Mesenchymal stem cell (in vitro differentiated cells and primary cell): ENCODE measurements at regions not wholly inside any gene's neighbourhood (a gene's known extent, or its start where the extent isn't known, plus 50 kb on each side); places are given as distances from the start of the nearest gene placed in this dataset.

Source experiments
- DNase-seq: peaks from one replicate; pipeline ENCODE4 v3.0.0-alpha.2; 2013
- H2AFZ ChIP-seq: one replicate; pipeline ENCODE4 v1.6.1; 2013; ENCODE audit warnings: low read depth, mild to moderate bottlenecking, control low read depth, inconsistent platforms, low read length, moderate library complexity
- H2AK5ac ChIP-seq: 2 replicates; pipeline ENCODE4 v1.6.1; 2013; ENCODE audit warnings: low read length, moderate library complexity, mild to moderate bottlenecking, inconsistent platforms; ENCODE audit not compliant: severe bottlenecking
- H2BK120ac ChIP-seq: one replicate; pipeline ENCODE4 v1.6.1; 2013; ENCODE audit warnings: low read depth, mild to moderate bottlenecking, inconsistent platforms, low read length, moderate library complexity
- H2BK12ac ChIP-seq, 2 experiments: one replicate each; pipeline ENCODE4 v1.6.1; 2013; ENCODE audit warnings: inconsistent platforms in 2 of 2, low read length in 2 of 2, mild to moderate bottlenecking in 2 of 2, moderate library complexity in 2 of 2, control low read depth in 1 of 2
- H2BK15ac ChIP-seq: one replicate; pipeline ENCODE4 v1.6.1; 2013; ENCODE audit warnings: mild to moderate bottlenecking, low read depth, inconsistent platforms; ENCODE audit not compliant: poor library complexity, severe bottlenecking
- H2BK5ac ChIP-seq: 2 replicates; pipeline ENCODE4 v1.6.1; 2013; ENCODE audit warnings: low read depth, mild to moderate bottlenecking, low read length, control low read depth, inconsistent platforms; ENCODE audit not compliant: poor library complexity, severe bottlenecking
- H3K14ac ChIP-seq, 2 experiments: one replicate each; pipeline ENCODE4 v1.6.1; 2013; ENCODE audit warnings: inconsistent platforms in 2 of 2, low read length in 2 of 2, control low read depth in 1 of 2, mild to moderate bottlenecking in 1 of 2, moderate library complexity in 1 of 2
- H3K18ac ChIP-seq, 2 experiments: one replicate each; pipeline ENCODE4 v1.6.1; 2013; ENCODE audit warnings: inconsistent platforms in 2 of 2, low read length in 2 of 2, control low read depth in 1 of 2, low read depth in 1 of 2, mild to moderate bottlenecking in 1 of 2
- H3K23ac ChIP-seq, 2 experiments: one replicate each; pipeline ENCODE4 v1.6.1; 2013; ENCODE audit warnings: inconsistent platforms in 2 of 2, low read length in 2 of 2, mild to moderate bottlenecking in 2 of 2, moderate library complexity in 2 of 2, control low read depth in 1 of 2
- H3K27ac ChIP-seq: 2 replicates; pipeline ENCODE4 v1.5.1; 2013; ENCODE audit warnings: mild to moderate bottlenecking, moderate library complexity, low read length, control low read depth, inconsistent platforms; ENCODE audit not compliant: poor library complexity, severe bottlenecking
- H3K27me3 ChIP-seq, 2 experiments: 2 replicates each; pipeline versions ENCODE4 v1.6.1 to v1.7.0; 2013; ENCODE audit warnings: low read length in 2 of 2, mild to moderate bottlenecking in 2 of 2, moderate library complexity in 2 of 2, control low read depth in 1 of 2, inconsistent platforms in 1 of 2; ENCODE audit not compliant: control insufficient read depth in 1 of 2, insufficient read depth in 1 of 2
- H3K36me3 ChIP-seq, 2 experiments: 2 replicates each; pipeline versions ENCODE4 v1.6.1 to v1.7.0; 2013; ENCODE audit warnings: low read length in 2 of 2, control low read depth in 1 of 2, inconsistent platforms in 1 of 2, low read depth in 1 of 2, mild to moderate bottlenecking in 1 of 2; ENCODE audit not compliant: insufficient read depth in 2 of 2, control insufficient read depth in 1 of 2
- H3K4ac ChIP-seq, 2 experiments: one replicate each; pipeline ENCODE4 v1.6.1; 2013; ENCODE audit warnings: inconsistent platforms in 2 of 2, low read length in 2 of 2, mild to moderate bottlenecking in 2 of 2, moderate library complexity in 2 of 2, control low read depth in 1 of 2, low read depth in 1 of 2
- H3K4me1 ChIP-seq: 2 replicates; pipeline ENCODE4 v1.6.1; 2013; ENCODE audit warnings: low read depth, low read length, control low read depth; ENCODE audit not compliant: control insufficient read depth, insufficient read depth
- H3K4me2 ChIP-seq: 2 replicates; pipeline ENCODE4 v1.6.1; 2013; ENCODE audit warnings: low read length, mild to moderate bottlenecking, inconsistent platforms; ENCODE audit not compliant: poor library complexity, severe bottlenecking
- H3K4me3 ChIP-seq, 2 experiments: 2 replicates each; pipeline versions ENCODE4 v1.5.1 to v1.7.0; 2013; ENCODE audit warnings: low read length in 2 of 2, mild to moderate bottlenecking in 2 of 2, control low read depth in 1 of 2, low read depth in 1 of 2; ENCODE audit not compliant: insufficient read depth in 1 of 2
- H3K79me1 ChIP-seq: replicated peaks from 2 replicates; pipeline ENCODE4 v1.6.1; 2013; ENCODE audit warnings: mild to moderate bottlenecking, control low read depth, low read length, inconsistent platforms; ENCODE audit not compliant: poor library complexity, severe bottlenecking
- H3K9ac ChIP-seq: 2 replicates; pipeline ENCODE4 v1.7.0; 2013; ENCODE audit warnings: mild to moderate bottlenecking, low read length, moderate library complexity
- H3K9me3 ChIP-seq: 2 replicates; pipeline ENCODE4 v1.7.0; 2013; ENCODE audit warnings: mild to moderate bottlenecking, low read length; ENCODE audit not compliant: control insufficient read depth
- H4K8ac ChIP-seq: one replicate; pipeline ENCODE4 v1.6.1; 2013; ENCODE audit warnings: inconsistent platforms, mild to moderate bottlenecking, low read length, moderate library complexity
- H4K91ac ChIP-seq: one replicate; pipeline ENCODE4 v1.6.1; 2013; ENCODE audit warnings: mild to moderate bottlenecking, low read length, inconsistent platforms
- WGBS: methylation state at CpG from one replicate; pipeline ENCODE4 v1.1.7; 2013; ENCODE audit warnings: mixed read lengths; 5-methylcytosine and 5-hydroxymethylcytosine counted together

- Histone ChIP-seq H3K4me3 (no peak overlapping the region), H3K4me2 (no peak overlapping the region), H2BK5ac (no peak overlapping the region), H2AFZ (no peak overlapping the region), H3K27ac (no peak overlapping the region), H3K18ac (no peak overlapping the region), H3K4ac (no peak overlapping the region), H3K36me3 (no peaks in the 10 kb centered on the region), H2BK12ac (no peak overlapping the region), H2BK120ac (no peak overlapping the region), H4K91ac (no peak overlapping the region), H4K8ac (no peak overlapping the region), H2BK15ac (no peak overlapping the region), H3K9me3 (peaks cover 17% of the 10 kb centered on the region), H3K4me1 (no peaks in the 10 kb centered on the region), H3K27me3 (peaks cover 10 to 13% of the 10 kb centered on the region in 2 experiments), H2AK5ac (no peak overlapping the region), H3K79me1 (no peaks in the 10 kb centered on the region), H3K23ac (peak overlapping the region in 1 of 2 experiments; percentile 67), H3K9ac (no peak overlapping the region), H3K14ac (no peak overlapping the region)
- DNase-seq, result no peak
- 90% methylated on average over 3 of the region's 3 CpGs for WGBS
Observed at GRCh38 chr11:70508231-70508480, 109.8 kb downstream of the CTTN start.

GRCh38 chr11:70509476-70509875 lies 111.1 kb downstream of the CTTN start:
- Histone ChIP-seq H3K23ac (no peak overlapping the region), H4K91ac (no peak overlapping the region), H2AFZ (no peak overlapping the region), H2BK12ac (no peak overlapping the region), H3K9me3 (peaks cover 23% of the 10 kb centered on the region), H3K14ac (no peak overlapping the region), H3K36me3 (no peaks in the 10 kb centered on the region), H2BK15ac (no peak overlapping the region), H3K27ac (no peak overlapping the region), H3K18ac (no peak overlapping the region), H3K4me3 (no peak overlapping the region), H2AK5ac (no peak overlapping the region), H3K79me1 (no peaks in the 10 kb centered on the region), H3K4me1 (no peaks in the 10 kb centered on the region), H4K8ac (no peak overlapping the region), H2BK120ac (no peak overlapping the region), H3K27me3 (peaks cover 9 to 10% of the 10 kb centered on the region in 2 experiments), H3K9ac (no peak overlapping the region), H3K4ac (no peak overlapping the region), H2BK5ac (no peak overlapping the region), H3K4me2 (no peak overlapping the region)
- DNase-seq, result no peak
- WGBS, result 76% methylated on average over 8 of the region's 8 CpGs

- H3K9me3 ChIP-seq, result peaks cover 23% of the 10 kb centered on the region
- no peak overlapping the region for H2AFZ ChIP-seq
- H4K8ac ChIP-seq, result no peak overlapping the region
- H3K9ac ChIP-seq, result no peak overlapping the region
- no peak overlapping the region for H3K4me2 ChIP-seq
- H3K27ac ChIP-seq, result no peak overlapping the region
- H2AK5ac ChIP-seq, result no peak overlapping the region
- no peak overlapping the region for H2BK15ac ChIP-seq
- no peaks in the 10 kb centered on the region for H3K36me3 ChIP-seq
- H3K79me1 ChIP-seq, result no peaks in the 10 kb centered on the region
- H2BK12ac ChIP-seq, result no peak overlapping the region
- no peak overlapping the region for H3K4ac ChIP-seq
- H3K27me3 ChIP-seq, result peaks cover 7 to 10% of the 10 kb centered on the region in 2 experiments
- H3K23ac ChIP-seq, result no peak overlapping the region
- H4K91ac ChIP-seq, result no peak overlapping the region
- H2BK5ac ChIP-seq, result no peak overlapping the region
- WGBS, result 95% methylated on average over 3 of the region's 4 CpGs
- H2BK120ac ChIP-seq, result no peak overlapping the region
- no peak overlapping the region for H3K4me3 ChIP-seq
- no peaks in the 10 kb centered on the region for H3K4me1 ChIP-seq
- DNase-seq, result no peak
- no peak overlapping the region for H3K18ac ChIP-seq
- H3K14ac ChIP-seq, result no peak overlapping the region
Observed at GRCh38 chr11:70510106-70510505, 111.8 kb downstream of the CTTN start.

- Histone ChIP-seq H2AFZ (no peak overlapping the region), H3K27me3 (peaks cover 7 to 10% of the 10 kb centered on the region in 2 experiments), H3K4ac (no peak overlapping the region), H3K9me3 (peaks cover 23% of the 10 kb centered on the region), H3K18ac (no peak overlapping the region), H3K36me3 (no peaks in the 10 kb centered on the region), H2BK15ac (no peak overlapping the region), H3K9ac (no peak overlapping the region), H3K79me1 (no peaks in the 10 kb centered on the region), H3K4me3 (no peak overlapping the region), H2AK5ac (no peak overlapping the region), H3K4me2 (no peak overlapping the region), H3K4me1 (no peaks in the 10 kb centered on the region), H4K8ac (no peak overlapping the region), H2BK12ac (no peak overlapping the region), H4K91ac (no peak overlapping the region), H3K27ac (no peak overlapping the region), H3K14ac (no peak overlapping the region), H2BK5ac (no peak overlapping the region), H2BK120ac (no peak overlapping the region), H3K23ac (no peak overlapping the region)
- 92% methylated on average over 6 of the region's 6 CpGs for WGBS
- no peak for DNase-seq
Observed at GRCh38 chr11:70510571-70510970, 112.2 kb downstream of the CTTN start.
